ENCODE measurements at regions not wholly inside any gene's neighbourhood (a gene's known extent, or its start where the extent isn't known, plus 50 kb on each side); places are given as distances from the start of the nearest gene placed in this dataset.
"Not testable (repeated sequence)": the region's sequence is repeated elsewhere in the genome, so short reads cannot be mapped to it uniquely, and the experiment has no call there.

GRCh38 chr4:20159516-20159915 lies 92.2 kb upstream of the SLIT2 start:
- no peaks in the 10 kb centered on the region for H3K9me3 ChIP-seq (ENCODE audit: insufficient read depth, low read depth, low read length)
- TF ChIP-seq CTCF (conservative IDR thresholded peaks at IDR 0.05; ENCODE audit: low read length) (no peak), EZH2phosphoT487 (IDR thresholded peaks at IDR 0.05; ENCODE audit: borderline replicate concordance) (no peak)
- no peaks in the 10 kb centered on the region for H3K36me3 ChIP-seq (ENCODE audit: insufficient read depth, low read length)
- no peaks in the 10 kb centered on the region for H3K9me2 ChIP-seq (replicated peaks; ENCODE audit: low read depth, low read length)
- no peak overlapping the region for H3K9ac ChIP-seq (ENCODE audit: low read depth, low read length, poor library complexity, severe bottlenecking)
- H3K4me1 ChIP-seq (ENCODE audit: insufficient read depth, low read length, poor library complexity, severe bottlenecking), result no peaks in the 10 kb centered on the region
- no peaks in the 10 kb centered on the region for H3F3A ChIP-seq (ENCODE audit: low read depth)
- H4K20me1 ChIP-seq (ENCODE audit: insufficient read depth, low read length, poor library complexity, severe bottlenecking), result no peaks in the 10 kb centered on the region
- no peaks in the 10 kb centered on the region for H3K27me3 ChIP-seq (ENCODE audit: insufficient read depth, low read length, poor library complexity, severe bottlenecking)
- H3K4me3 ChIP-seq (ENCODE audit: low read length, poor library complexity, severe bottlenecking), result no peak overlapping the region
- no peak overlapping the region for H2AFZ ChIP-seq (ENCODE audit: low read length)
- no peak overlapping the region for H3K4me2 ChIP-seq (ENCODE audit: low read depth, low read length, poor library complexity, severe bottlenecking)
- H3K79me2 ChIP-seq (ENCODE audit: insufficient read depth, low read length), result no peaks in the 10 kb centered on the region

- Histone ChIP-seq H4K20me1 (ENCODE audit: insufficient read depth, low read length, poor library complexity, severe bottlenecking) (no peaks in the 10 kb centered on the region), H3K9ac (ENCODE audit: low read depth, low read length, poor library complexity, severe bottlenecking) (no peak overlapping the region), H3K9me3 (ENCODE audit: insufficient read depth, low read depth, low read length) (no peaks in the 10 kb centered on the region), H3K79me2 (ENCODE audit: insufficient read depth, low read length) (no peaks in the 10 kb centered on the region), H3K27me3 (ENCODE audit: insufficient read depth, low read length, poor library complexity, severe bottlenecking) (no peaks in the 10 kb centered on the region), H3K36me3 (ENCODE audit: insufficient read depth, low read length) (no peaks in the 10 kb centered on the region), H3K9me2 (replicated peaks; ENCODE audit: low read depth, low read length) (no peaks in the 10 kb centered on the region), H2AFZ (ENCODE audit: low read length) (no peak overlapping the region), H3K4me1 (ENCODE audit: insufficient read depth, low read length, poor library complexity, severe bottlenecking) (no peaks in the 10 kb centered on the region), H3K4me3 (ENCODE audit: low read length, poor library complexity, severe bottlenecking) (no peak overlapping the region), H3F3A (ENCODE audit: low read depth) (no peaks in the 10 kb centered on the region), H3K4me2 (ENCODE audit: low read depth, low read length, poor library complexity, severe bottlenecking) (no peak overlapping the region)
- no peak for TF ChIP-seq CTCF (conservative IDR thresholded peaks at IDR 0.05; ENCODE audit: low read length)
- TF ChIP-seq EZH2phosphoT487 (IDR thresholded peaks at IDR 0.05; ENCODE audit: borderline replicate concordance), result no peak
Measured at GRCh38 chr4:20158195-20158594, 93.5 kb upstream of the SLIT2 start.

GRCh38 chr4:20151436-20151835 lies 100.3 kb upstream of the SLIT2 start:
- Histone ChIP-seq H3K9me2 (replicated peaks; ENCODE audit: low read depth, low read length) (no peaks in the 10 kb centered on the region), H3F3A (ENCODE audit: low read depth) (no peaks in the 10 kb centered on the region), H3K4me2 (ENCODE audit: low read depth, low read length, poor library complexity, severe bottlenecking) (no peak overlapping the region), H3K36me3 (ENCODE audit: insufficient read depth, low read length) (no peaks in the 10 kb centered on the region), H3K9ac (ENCODE audit: low read depth, low read length, poor library complexity, severe bottlenecking) (no peak overlapping the region), H3K27me3 (ENCODE audit: insufficient read depth, low read length, poor library complexity, severe bottlenecking) (no peaks in the 10 kb centered on the region), H3K4me3 (ENCODE audit: low read length, poor library complexity, severe bottlenecking) (no peak overlapping the region), H3K4me1 (ENCODE audit: insufficient read depth, low read length, poor library complexity, severe bottlenecking) (no peaks in the 10 kb centered on the region), H4K20me1 (ENCODE audit: insufficient read depth, low read length, poor library complexity, severe bottlenecking) (no peaks in the 10 kb centered on the region), H2AFZ (ENCODE audit: low read length) (no peak overlapping the region), H3K79me2 (ENCODE audit: insufficient read depth, low read length) (no peaks in the 10 kb centered on the region), H3K9me3 (ENCODE audit: insufficient read depth, low read depth, low read length) (no peaks in the 10 kb centered on the region)
- TF ChIP-seq CTCF (conservative IDR thresholded peaks at IDR 0.05; ENCODE audit: low read length), result no peak
- no peak for TF ChIP-seq EZH2phosphoT487 (IDR thresholded peaks at IDR 0.05; ENCODE audit: borderline replicate concordance)

GRCh38 chr4:20149143-20149542 lies 102.6 kb upstream of the SLIT2 start:
- not testable (repeated sequence) for H3F3A ChIP-seq (ENCODE audit: low read depth); H3K9me2 ChIP-seq (replicated peaks; ENCODE audit: low read depth, low read length); H3K27me3 ChIP-seq (ENCODE audit: insufficient read depth, low read length, poor library complexity, severe bottlenecking); H2AFZ ChIP-seq (ENCODE audit: low read length); H4K20me1 ChIP-seq (ENCODE audit: insufficient read depth, low read length, poor library complexity, severe bottlenecking); H3K9me3 ChIP-seq (ENCODE audit: insufficient read depth, low read depth, low read length); H3K4me1 ChIP-seq (ENCODE audit: insufficient read depth, low read length, poor library complexity, severe bottlenecking); H3K9ac ChIP-seq (ENCODE audit: low read depth, low read length, poor library complexity, severe bottlenecking); H3K79me2 ChIP-seq (ENCODE audit: insufficient read depth, low read length); H3K4me3 ChIP-seq (ENCODE audit: low read length, poor library complexity, severe bottlenecking); H3K4me2 ChIP-seq (ENCODE audit: low read depth, low read length, poor library complexity, severe bottlenecking); H3K36me3 ChIP-seq (ENCODE audit: insufficient read depth, low read length)

Measured in Loucy (cell line).